GM12801 (cell line): ENCODE measurements at regions not wholly inside any gene's neighbourhood (a gene's known extent, or its start where the extent isn't known, plus 50 kb on each side); places are given as distances from the start of the nearest gene placed in this dataset.

Experiments used
- TF ChIP-seq, protein P1 (sequence below): IDR thresholded peaks from one replicate; pipeline ENCODE4 v1.5.1; 2011; ENCODE audit warnings: control low read depth; ENCODE audit not compliant: insufficient read length; ENCODE audit errors: extremely low read depth

DNA sequence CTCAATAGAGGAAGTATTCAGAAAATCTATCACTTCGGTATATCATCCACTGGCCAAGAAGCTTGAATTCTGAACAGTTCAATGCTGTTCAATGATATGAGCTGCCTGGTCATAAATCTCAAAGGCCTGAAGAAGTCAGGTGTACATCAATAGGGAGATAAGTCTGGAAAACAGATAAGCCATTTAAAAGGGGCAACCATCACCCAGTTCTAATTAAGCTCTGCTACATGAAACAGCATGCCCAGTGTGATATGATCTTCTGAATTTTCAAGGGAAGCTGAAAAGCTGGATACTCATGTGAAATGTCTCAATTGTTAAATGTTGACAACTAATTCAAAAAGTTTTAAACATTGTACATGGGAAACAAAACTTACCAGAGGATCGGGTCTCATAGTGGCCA is 2020.7 kb upstream of the WWC1 start:
- TF ChIP-seq, protein P1, sequence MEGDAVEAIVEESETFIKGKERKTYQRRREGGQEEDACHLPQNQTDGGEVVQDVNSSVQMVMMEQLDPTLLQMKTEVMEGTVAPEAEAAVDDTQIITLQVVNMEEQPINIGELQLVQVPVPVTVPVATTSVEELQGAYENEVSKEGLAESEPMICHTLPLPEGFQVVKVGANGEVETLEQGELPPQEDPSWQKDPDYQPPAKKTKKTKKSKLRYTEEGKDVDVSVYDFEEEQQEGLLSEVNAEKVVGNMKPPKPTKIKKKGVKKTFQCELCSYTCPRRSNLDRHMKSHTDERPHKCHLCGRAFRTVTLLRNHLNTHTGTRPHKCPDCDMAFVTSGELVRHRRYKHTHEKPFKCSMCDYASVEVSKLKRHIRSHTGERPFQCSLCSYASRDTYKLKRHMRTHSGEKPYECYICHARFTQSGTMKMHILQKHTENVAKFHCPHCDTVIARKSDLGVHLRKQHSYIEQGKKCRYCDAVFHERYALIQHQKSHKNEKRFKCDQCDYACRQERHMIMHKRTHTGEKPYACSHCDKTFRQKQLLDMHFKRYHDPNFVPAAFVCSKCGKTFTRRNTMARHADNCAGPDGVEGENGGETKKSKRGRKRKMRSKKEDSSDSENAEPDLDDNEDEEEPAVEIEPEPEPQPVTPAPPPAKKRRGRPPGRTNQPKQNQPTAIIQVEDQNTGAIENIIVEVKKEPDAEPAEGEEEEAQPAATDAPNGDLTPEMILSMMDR = no peak

DNA sequence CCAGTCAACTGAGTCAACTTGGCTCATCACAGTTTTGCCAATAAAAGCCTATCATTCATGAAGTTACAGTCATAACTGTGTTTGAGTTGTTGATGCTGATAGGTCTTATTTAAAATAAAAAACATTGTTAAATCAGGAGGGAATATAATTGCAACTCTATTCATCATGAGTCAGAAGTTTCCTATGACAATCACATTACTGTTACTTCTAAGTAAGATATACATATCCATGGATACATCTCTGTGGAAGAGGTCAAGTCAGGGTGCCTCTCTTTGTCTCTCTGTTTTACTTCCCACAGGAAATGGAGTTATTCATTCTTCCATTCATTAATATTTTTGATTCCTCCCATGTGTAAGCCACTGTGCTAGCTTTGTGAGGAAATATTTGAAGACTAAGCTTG is 2015.4 kb upstream of the WWC1 start:
- TF ChIP-seq, protein P1 = no peak

DNA sequence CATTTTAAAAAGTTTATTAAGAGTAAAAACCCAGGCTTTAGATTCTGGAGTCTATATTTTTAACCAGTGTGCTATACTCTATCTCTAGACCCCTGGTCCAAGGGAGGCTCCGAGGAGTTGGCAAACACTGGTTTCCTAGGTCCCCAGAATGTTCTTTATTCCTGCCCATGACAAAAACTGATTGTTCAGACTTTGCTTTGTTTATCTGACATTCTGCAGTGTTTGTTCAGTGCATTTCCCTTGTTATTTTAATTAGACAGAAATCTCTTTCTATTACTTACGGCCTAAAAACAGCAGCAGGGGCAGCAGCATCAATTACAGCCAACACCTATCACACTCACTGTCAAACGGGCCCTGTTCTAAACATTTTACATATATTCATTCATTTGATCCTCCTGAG is 2011.6 kb upstream of the WWC1 start:
- TF ChIP-seq, protein P1 = no peak

DNA sequence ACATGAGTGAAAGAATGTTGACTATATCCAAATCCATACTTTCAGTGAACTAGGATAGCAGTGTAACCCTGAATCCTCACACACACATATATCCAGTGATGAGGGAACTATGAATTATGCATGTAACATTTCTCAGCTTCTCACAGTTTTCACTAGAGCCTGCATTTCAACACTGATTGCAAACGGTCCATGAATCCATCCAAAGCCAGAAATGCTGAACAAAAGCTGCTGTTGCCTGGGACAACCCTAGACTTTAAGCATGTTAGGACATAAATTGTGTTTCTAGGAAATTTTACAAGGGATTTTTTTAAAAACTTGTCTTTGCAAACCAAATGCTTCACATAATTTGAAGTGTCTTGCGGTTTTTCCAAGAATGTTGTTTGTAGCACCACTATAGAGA is 2010.0 kb upstream of the WWC1 start:
- TF ChIP-seq, protein P1 = no peak

DNA sequence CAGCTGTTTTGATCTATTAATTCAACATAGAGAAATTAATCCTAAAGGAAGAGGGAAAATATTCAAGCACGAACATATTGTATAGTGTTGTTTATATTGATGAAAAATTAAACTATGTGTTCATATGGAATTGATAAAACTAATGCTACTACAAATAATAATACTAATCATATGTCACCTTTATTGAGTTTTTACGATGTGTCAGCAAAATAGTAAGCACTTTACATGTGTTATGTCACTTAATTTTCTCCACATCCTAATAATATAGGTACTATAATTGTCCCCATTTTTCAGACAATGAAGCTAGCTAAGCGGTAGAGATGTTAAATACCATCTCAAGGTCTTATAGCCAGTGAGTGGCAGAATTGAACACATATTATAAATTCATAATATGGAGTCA is 2008.5 kb upstream of the WWC1 start:
- TF ChIP-seq, protein P1 = no peak

DNA sequence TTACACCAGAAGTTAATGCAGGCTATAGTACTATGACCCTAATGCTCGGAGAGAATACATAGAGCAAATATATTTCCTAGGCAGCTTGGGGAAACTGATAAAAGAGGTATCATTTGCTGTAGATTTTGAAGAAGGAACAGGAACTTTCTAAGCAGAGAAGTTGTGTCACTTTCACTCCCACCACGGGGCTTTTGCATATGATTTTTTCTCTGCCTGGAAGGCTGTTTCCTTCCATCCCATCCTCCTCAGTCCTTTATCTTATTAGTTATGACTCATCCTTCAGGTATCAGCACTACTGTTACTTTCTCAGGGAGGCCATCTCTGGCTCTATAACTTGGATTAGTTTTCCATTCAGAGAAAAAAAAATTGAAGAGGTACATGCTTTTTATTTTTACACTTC is 2006.1 kb upstream of the WWC1 start:
- TF ChIP-seq, protein P1 = no peak

DNA sequence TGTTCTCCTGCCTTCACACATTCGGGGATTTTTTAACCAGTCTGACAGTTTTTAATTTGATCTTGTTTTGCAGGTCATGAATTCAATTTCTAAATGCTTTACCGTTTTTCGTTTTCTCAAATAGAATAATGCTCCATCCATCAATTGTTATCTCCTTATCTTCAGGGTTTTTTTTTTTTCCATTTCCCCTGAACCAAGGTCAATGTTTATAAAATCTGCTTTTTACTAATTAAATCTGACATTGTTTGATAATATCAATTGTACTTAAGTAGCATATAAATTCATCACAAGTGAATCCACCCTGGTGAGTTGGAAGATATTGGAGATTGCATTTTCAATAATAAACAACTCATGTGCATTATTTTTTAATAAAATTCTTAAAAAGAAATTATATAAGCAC is 2004.6 kb upstream of the WWC1 start:
- TF ChIP-seq, protein P1 = no peak

DNA sequence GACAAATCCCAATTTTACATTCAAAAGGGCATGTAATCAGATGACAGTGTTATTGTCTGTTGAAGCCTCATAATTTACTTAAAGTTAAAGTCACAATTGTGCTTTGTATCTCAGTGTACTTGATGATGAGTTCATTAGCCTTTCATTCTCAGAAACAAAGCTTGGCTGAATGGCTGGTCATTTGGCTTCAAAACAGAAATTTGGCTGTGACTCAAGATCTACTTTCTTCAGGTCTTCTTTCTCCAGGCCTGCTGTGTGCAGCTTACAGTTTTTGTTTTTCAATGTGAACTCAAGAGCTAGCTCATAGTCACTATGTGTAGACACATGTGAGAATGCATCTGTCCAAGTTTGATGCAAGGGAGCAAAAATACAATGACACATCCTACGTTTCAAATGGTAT is 2003.6 kb upstream of the WWC1 start:
- TF ChIP-seq, protein P1 = no peak
